ENCODE measurements at regions not wholly inside any gene's neighbourhood (a gene's known extent, or its start where the extent isn't known, plus 50 kb on each side); places are given as distances from the start of the nearest gene placed in this dataset.

DNA sequence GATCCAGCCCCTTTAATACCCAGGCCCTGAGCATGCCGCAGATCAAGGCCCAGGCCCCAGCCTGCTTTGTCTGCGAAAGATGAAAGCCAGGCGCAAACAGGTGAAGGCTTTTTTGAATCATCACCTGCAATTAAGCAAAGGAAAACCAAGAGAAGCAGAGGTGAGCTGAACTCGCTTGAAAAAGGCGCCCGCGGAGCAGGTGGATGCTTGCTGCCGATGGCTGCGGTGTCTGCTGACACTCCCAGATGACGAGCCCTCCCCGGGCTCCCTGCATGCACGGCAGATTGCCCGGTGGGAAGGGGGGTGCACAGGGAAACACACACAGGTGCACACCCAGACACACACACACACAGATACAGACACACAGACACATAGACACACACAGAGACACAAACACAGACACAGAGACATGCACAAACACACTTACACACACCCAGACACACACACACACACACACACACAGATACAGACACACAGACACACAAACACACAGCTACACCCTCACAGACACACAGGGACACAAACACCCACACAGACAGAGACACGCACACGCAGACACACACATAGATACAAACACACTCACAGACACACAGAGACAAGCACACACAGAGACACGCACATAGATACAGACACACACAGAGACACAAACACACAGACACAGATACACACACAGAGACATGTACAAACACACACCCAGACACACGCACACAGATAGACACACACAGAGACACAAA lies 142.6 kb upstream of the RNF32 start:
- Histone ChIP-seq H3K36me3 (no peaks in the 10 kb centered on the region), H3K9me3 (peaks cover 0 to 18% (median 0%) of the 10 kb centered on the region in 11 donors), H3K4me1 (no peaks in the 10 kb centered on the region), H3K27me3 (peaks cover 0 to 6% (median 0%) of the 10 kb centered on the region in 7 donors), H3K4me3 (no peak overlapping the region), H3K27ac (no peak overlapping the region)
- WGBS, 2 donors: 83 to 84% methylated on average over 17 of the region's 17 CpGs
- no peak for DNase-seq
- TF ChIP-seq, protein P1, sequence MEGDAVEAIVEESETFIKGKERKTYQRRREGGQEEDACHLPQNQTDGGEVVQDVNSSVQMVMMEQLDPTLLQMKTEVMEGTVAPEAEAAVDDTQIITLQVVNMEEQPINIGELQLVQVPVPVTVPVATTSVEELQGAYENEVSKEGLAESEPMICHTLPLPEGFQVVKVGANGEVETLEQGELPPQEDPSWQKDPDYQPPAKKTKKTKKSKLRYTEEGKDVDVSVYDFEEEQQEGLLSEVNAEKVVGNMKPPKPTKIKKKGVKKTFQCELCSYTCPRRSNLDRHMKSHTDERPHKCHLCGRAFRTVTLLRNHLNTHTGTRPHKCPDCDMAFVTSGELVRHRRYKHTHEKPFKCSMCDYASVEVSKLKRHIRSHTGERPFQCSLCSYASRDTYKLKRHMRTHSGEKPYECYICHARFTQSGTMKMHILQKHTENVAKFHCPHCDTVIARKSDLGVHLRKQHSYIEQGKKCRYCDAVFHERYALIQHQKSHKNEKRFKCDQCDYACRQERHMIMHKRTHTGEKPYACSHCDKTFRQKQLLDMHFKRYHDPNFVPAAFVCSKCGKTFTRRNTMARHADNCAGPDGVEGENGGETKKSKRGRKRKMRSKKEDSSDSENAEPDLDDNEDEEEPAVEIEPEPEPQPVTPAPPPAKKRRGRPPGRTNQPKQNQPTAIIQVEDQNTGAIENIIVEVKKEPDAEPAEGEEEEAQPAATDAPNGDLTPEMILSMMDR (IDR thresholded peaks at IDR 0.05): no peak
- intact Hi-C loops (cut with DNase I): no loop called here
- ATAC-seq: no peak

DNA sequence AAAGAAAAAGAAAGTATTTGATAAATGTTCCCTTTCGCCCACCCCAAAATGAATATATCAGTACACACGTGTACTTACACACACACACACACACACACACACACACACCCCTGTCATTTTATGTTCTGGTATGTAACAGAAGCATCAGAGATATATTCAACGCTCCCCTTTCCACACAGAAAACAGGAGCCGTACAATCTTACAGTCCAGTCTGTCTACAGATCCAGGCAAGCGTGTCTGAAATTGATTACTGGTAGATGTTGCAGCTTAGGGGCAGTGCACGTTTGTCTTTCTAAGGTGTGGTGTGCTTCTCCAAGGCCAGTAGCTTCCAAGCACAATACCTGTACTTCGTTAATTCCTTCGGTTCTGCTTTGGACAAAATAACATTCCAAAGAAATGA lies 143.7 kb upstream of the RNF32 start:
- Histone ChIP-seq H3K4me1 (no peaks in the 10 kb centered on the region), H3K36me3 (no peaks in the 10 kb centered on the region), H3K27ac (no peak overlapping the region), H3K4me3 (no peak overlapping the region), H3K9me3 (peaks cover 0 to 16% (median 0%) of the 10 kb centered on the region in 11 donors), H3K27me3 (peaks cover 0 to 12% (median 0%) of the 10 kb centered on the region in 7 donors)
- TF ChIP-seq, protein P1 (IDR thresholded peaks at IDR 0.05): no peak
- ATAC-seq (no peak), DNase-seq (no peak)
- intact Hi-C loops (cut with DNase I): no loop called here
- WGBS, 2 donors: 76 to 89% methylated on average over 8 of the region's 8 CpGs

DNA sequence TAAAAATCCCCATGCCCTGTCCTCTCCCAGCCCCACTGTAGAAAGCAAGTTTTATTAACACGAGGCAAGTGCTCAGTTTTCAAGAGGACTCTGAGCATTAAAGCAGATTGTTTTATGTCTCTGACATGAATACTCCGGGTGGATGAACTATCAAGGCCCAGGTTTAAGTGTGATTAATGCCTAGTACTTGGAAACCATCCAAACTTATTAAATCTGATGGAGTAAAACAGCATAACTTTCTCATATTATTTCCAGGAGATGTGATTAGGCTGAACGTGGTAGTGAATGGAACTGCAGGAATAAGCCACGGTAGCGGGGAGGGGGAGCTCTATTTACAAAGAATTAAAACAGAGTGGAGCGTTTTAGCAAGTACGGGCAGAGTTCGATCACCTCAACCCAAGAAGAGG lies 144.2 kb upstream of the RNF32 start:
- Histone ChIP-seq H3K9me3 (peaks cover 0 to 11% (median 0%) of the 10 kb centered on the region in 11 donors), H3K4me3 (no peak overlapping the region), H3K36me3 (no peaks in the 10 kb centered on the region), H3K4me1 (no peaks in the 10 kb centered on the region), H3K27ac (no peak overlapping the region), H3K27me3 (peaks cover 0 to 16% (median 0%) of the 10 kb centered on the region in 7 donors)
- ATAC-seq (no peak), DNase-seq (no peak)
- intact Hi-C loops (cut with DNase I): no loop called here
- TF ChIP-seq, protein P1 (IDR thresholded peaks at IDR 0.05): no peak
- 64 to 65% methylated on average over 8 of the region's 8 CpGs for WGBS, 2 donors

DNA sequence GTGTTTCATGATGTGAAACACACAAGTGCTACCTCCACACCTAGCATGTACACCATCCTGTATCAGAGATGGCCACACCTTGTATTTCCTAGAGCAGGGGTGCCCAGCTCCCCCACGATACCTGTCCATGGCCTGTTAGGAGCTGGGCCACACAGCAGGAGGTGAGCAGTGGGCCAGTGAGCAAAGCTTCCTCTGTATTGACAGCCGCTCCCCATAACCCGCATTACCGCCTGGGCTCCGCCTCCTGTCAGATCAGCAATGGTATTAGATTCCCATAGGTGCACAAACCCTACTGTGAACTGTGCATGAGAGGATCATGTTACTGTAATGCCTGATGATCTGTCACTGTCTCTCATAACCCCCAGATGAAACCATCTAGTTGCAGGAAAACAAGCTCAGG lies 145.6 kb upstream of the RNF32 start:
- Histone ChIP-seq H3K4me3 (no peak overlapping the region), H3K27ac (no peak overlapping the region), H3K36me3 (no peaks in the 10 kb centered on the region), H3K27me3 (peaks cover 0 to 16% (median 0%) of the 10 kb centered on the region in 7 donors), H3K9me3 (no peaks in the 10 kb centered on the region), H3K4me1 (no peaks in the 10 kb centered on the region)
- 91 to 92% methylated on average over 5 of the region's 5 CpGs for WGBS, 2 donors
- ATAC-seq: no peak
- intact Hi-C loops (cut with DNase I): no loop called here
- no peak for DNase-seq
- TF ChIP-seq, protein P1 (IDR thresholded peaks at IDR 0.05): no peak

Measured in heart right ventricle (tissue), 16 donors.